Stimulated activated memory B cell treated with anti-CD40 and anti-IgM and Interleukin-4, amounts not matched to agents 10 μg/mL and 1 μg/mL and 100 μg/mL, for 72 hours (primary cell): ENCODE measurements at regions not wholly inside any gene's neighbourhood (a gene's known extent, or its start where the extent isn't known, plus 50 kb on each side); places are given as distances from the start of the nearest gene placed in this dataset.

Experiments used
- ATAC-seq: fragments of 150-1000 bp; cut with Tn5 transposase; 2 replicates; pipeline ENCODE4 v1.10.0; 2021
- H3K27ac Mint-ChIP-seq: one replicate; pipeline ENCODE4 v1.8.0; 2022; ENCODE audit warnings: mild to moderate bottlenecking, mixed read lengths
- H3K27me3 Mint-ChIP-seq: one replicate; pipeline ENCODE4 v1.8.0; 2022; ENCODE audit warnings: mixed read lengths
- H3K36me3 Mint-ChIP-seq: one replicate; pipeline ENCODE4 v1.8.0; 2022; ENCODE audit warnings: mixed read lengths
- H3K4me1 Mint-ChIP-seq: one replicate; pipeline ENCODE4 v1.8.0; 2022; ENCODE audit warnings: mixed read lengths
- H3K4me3 Mint-ChIP-seq: one replicate; pipeline ENCODE4 v1.8.0; 2022; ENCODE audit warnings: mild to moderate bottlenecking, moderate library complexity, mixed read lengths
- H3K9me3 Mint-ChIP-seq: one replicate; pipeline ENCODE4 v1.8.0; 2022; ENCODE audit warnings: mixed read lengths

GRCh38 chr12:126147321-126147720 lies 1082.1 kb downstream of the AACS start:
- Mint-ChIP-seq H3K4me3 (no peak overlapping the region), H3K4me1 (no peaks in the 10 kb centered on the region), H3K36me3 (no peaks in the 10 kb centered on the region), H3K27me3 (no peaks in the 10 kb centered on the region), H3K9me3 (peaks cover 9% of the 10 kb centered on the region), H3K27ac (no peak overlapping the region)
- no peak for ATAC-seq

- no peaks in the 10 kb centered on the region for H3K27me3 Mint-ChIP-seq
- H3K4me1 Mint-ChIP-seq = no peaks in the 10 kb centered on the region
- H3K9me3 Mint-ChIP-seq = peaks cover 3% of the 10 kb centered on the region
- no peak overlapping the region for H3K4me3 Mint-ChIP-seq
- no peak for ATAC-seq
- no peak overlapping the region for H3K27ac Mint-ChIP-seq
- H3K36me3 Mint-ChIP-seq = no peaks in the 10 kb centered on the region
Measured at GRCh38 chr12:126156806-126157574, 1091.8 kb downstream of the AACS start.

GRCh38 chr12:126157575-126157966 lies 1092.3 kb downstream of the AACS start:
- ATAC-seq = no peak
- H3K36me3 Mint-ChIP-seq = no peaks in the 10 kb centered on the region
- no peaks in the 10 kb centered on the region for H3K4me1 Mint-ChIP-seq
- H3K9me3 Mint-ChIP-seq = peaks cover 3% of the 10 kb centered on the region
- no peak overlapping the region for H3K27ac Mint-ChIP-seq
- no peak overlapping the region for H3K4me3 Mint-ChIP-seq
- H3K27me3 Mint-ChIP-seq = no peaks in the 10 kb centered on the region

- peaks cover 3% of the 10 kb centered on the region for H3K9me3 Mint-ChIP-seq
- no peaks in the 10 kb centered on the region for H3K36me3 Mint-ChIP-seq
- H3K27me3 Mint-ChIP-seq = no peaks in the 10 kb centered on the region
- no peak overlapping the region for H3K4me3 Mint-ChIP-seq
- no peak overlapping the region for H3K27ac Mint-ChIP-seq
- no peak for ATAC-seq
- H3K4me1 Mint-ChIP-seq = no peaks in the 10 kb centered on the region
Measured at GRCh38 chr12:126159139-126159538, 1093.9 kb downstream of the AACS start.

- no peaks in the 10 kb centered on the region for H3K4me1 Mint-ChIP-seq
- H3K27ac Mint-ChIP-seq = no peak overlapping the region
- no peaks in the 10 kb centered on the region for H3K36me3 Mint-ChIP-seq
- ATAC-seq = no peak
- H3K27me3 Mint-ChIP-seq = no peaks in the 10 kb centered on the region
- H3K4me3 Mint-ChIP-seq = no peak overlapping the region
- peaks cover 7% of the 10 kb centered on the region for H3K9me3 Mint-ChIP-seq
Measured at GRCh38 chr12:126160912-126161311, 1095.7 kb downstream of the AACS start.

GRCh38 chr12:126163984-126164383 lies 1098.7 kb downstream of the AACS start:
- Mint-ChIP-seq H3K9me3 (peaks cover 7% of the 10 kb centered on the region), H3K4me1 (no peaks in the 10 kb centered on the region), H3K4me3 (no peak overlapping the region), H3K36me3 (no peaks in the 10 kb centered on the region), H3K27me3 (no peaks in the 10 kb centered on the region), H3K27ac (no peak overlapping the region)
- ATAC-seq = no peak

- H3K36me3 Mint-ChIP-seq = no peaks in the 10 kb centered on the region
- ATAC-seq = no peak
- no peaks in the 10 kb centered on the region for H3K27me3 Mint-ChIP-seq
- no peaks in the 10 kb centered on the region for H3K4me1 Mint-ChIP-seq
- no peaks in the 10 kb centered on the region for H3K9me3 Mint-ChIP-seq
- no peak overlapping the region for H3K27ac Mint-ChIP-seq
- H3K4me3 Mint-ChIP-seq = no peak overlapping the region
Measured at GRCh38 chr12:126171937-126172559, 1106.8 kb downstream of the AACS start.

- Mint-ChIP-seq H3K36me3 (peaks cover 5% of the 10 kb centered on the region), H3K4me1 (no peaks in the 10 kb centered on the region), H3K27me3 (no peaks in the 10 kb centered on the region), H3K9me3 (peaks cover 3% of the 10 kb centered on the region), H3K4me3 (no peak overlapping the region), H3K27ac (no peak overlapping the region)
- no peak for ATAC-seq
Measured at GRCh38 chr12:126182619-126183236, 1117.5 kb downstream of the AACS start.

- peaks cover 6% of the 10 kb centered on the region for H3K9me3 Mint-ChIP-seq
- no peak overlapping the region for H3K4me3 Mint-ChIP-seq
- ATAC-seq = no peak
- no peaks in the 10 kb centered on the region for H3K27me3 Mint-ChIP-seq
- H3K4me1 Mint-ChIP-seq = no peaks in the 10 kb centered on the region
- H3K36me3 Mint-ChIP-seq = peaks cover 3% of the 10 kb centered on the region
- no peak overlapping the region for H3K27ac Mint-ChIP-seq
Measured at GRCh38 chr12:126185025-126185424, 1119.8 kb downstream of the AACS start.

GRCh38 chr12:126189856-126190255 lies 1124.6 kb downstream of the AACS start:
- H3K9me3 Mint-ChIP-seq = peaks cover 4% of the 10 kb centered on the region
- H3K27ac Mint-ChIP-seq = no peak overlapping the region
- no peaks in the 10 kb centered on the region for H3K27me3 Mint-ChIP-seq
- H3K36me3 Mint-ChIP-seq = no peaks in the 10 kb centered on the region
- H3K4me3 Mint-ChIP-seq = no peak overlapping the region
- peaks cover 22% of the 10 kb centered on the region for H3K4me1 Mint-ChIP-seq
- no peak for ATAC-seq

- H3K36me3 Mint-ChIP-seq = no peaks in the 10 kb centered on the region
- peaks cover 22% of the 10 kb centered on the region for H3K4me1 Mint-ChIP-seq
- ATAC-seq = peak; percentile 49
- no peaks in the 10 kb centered on the region for H3K27me3 Mint-ChIP-seq
- H3K27ac Mint-ChIP-seq = peak overlapping the region; percentile 75
- H3K4me3 Mint-ChIP-seq = peak overlapping the region; percentile 73
- H3K9me3 Mint-ChIP-seq = peaks cover 6% of the 10 kb centered on the region
Measured at GRCh38 chr12:126191031-126191891, 1126.0 kb downstream of the AACS start.

GRCh38 chr12:126191949-126192348 lies 1126.7 kb downstream of the AACS start:
- Mint-ChIP-seq H3K9me3 (peaks cover 6% of the 10 kb centered on the region), H3K4me3 (peak overlapping the region; percentile 73), H3K27me3 (no peaks in the 10 kb centered on the region), H3K27ac (peak overlapping the region; percentile 22), H3K36me3 (no peaks in the 10 kb centered on the region), H3K4me1 (peaks cover 22% of the 10 kb centered on the region)
- no peak for ATAC-seq

GRCh38 chr12:126193190-126193589 lies 1128.0 kb downstream of the AACS start:
- Mint-ChIP-seq H3K4me3 (no peak overlapping the region), H3K27ac (no peak overlapping the region), H3K36me3 (no peaks in the 10 kb centered on the region), H3K4me1 (peaks cover 22% of the 10 kb centered on the region), H3K27me3 (no peaks in the 10 kb centered on the region), H3K9me3 (peaks cover 6% of the 10 kb centered on the region)
- peak; percentile 64 for ATAC-seq

- ATAC-seq = no peak
- Mint-ChIP-seq H3K9me3 (peaks cover 2% of the 10 kb centered on the region), H3K4me1 (peaks cover 17% of the 10 kb centered on the region), H3K27ac (no peak overlapping the region), H3K4me3 (no peak overlapping the region), H3K27me3 (no peaks in the 10 kb centered on the region), H3K36me3 (no peaks in the 10 kb centered on the region)
Measured at GRCh38 chr12:126196263-126196662, 1131.0 kb downstream of the AACS start.

GRCh38 chr12:126198516-126198915 lies 1133.3 kb downstream of the AACS start:
- H3K4me1 Mint-ChIP-seq = peaks cover 8% of the 10 kb centered on the region
- peaks cover 2% of the 10 kb centered on the region for H3K9me3 Mint-ChIP-seq
- no peak for ATAC-seq
- H3K36me3 Mint-ChIP-seq = no peaks in the 10 kb centered on the region
- no peak overlapping the region for H3K4me3 Mint-ChIP-seq
- H3K27me3 Mint-ChIP-seq = no peaks in the 10 kb centered on the region
- no peak overlapping the region for H3K27ac Mint-ChIP-seq
